K562 (cell line): ENCODE measurements at regions not wholly inside any gene's neighbourhood (a gene's known extent, or its start where the extent isn't known, plus 50 kb on each side); places are given as distances from the start of the nearest gene placed in this dataset.
A peak's percentile ranks its signal among the peaks of the same experiment; 100 is the strongest.

ENCODE experiments used
- HDAC3 ChIP-seq: fragments of 450-650 bp; IDR thresholded peaks from 2 replicates; pipeline ENCODE4 v1.6.1; 2018; ENCODE audit warnings: borderline replicate concordance, mild to moderate bottlenecking, moderate library complexity; ENCODE audit not compliant: partially characterized antibody
- NCOR1 ChIP-seq: fragments of 450-650 bp; IDR thresholded peaks from 2 replicates; pipeline ENCODE4 v1.6.1; 2016; ENCODE audit warnings: mild to moderate bottlenecking, moderate library complexity
- NFIC ChIP-seq: fragments of 450-650 bp; IDR thresholded peaks from 2 replicates; pipeline ENCODE4 v1.6.1; 2017; ENCODE audit warnings: mild to moderate bottlenecking, inconsistent platforms
- NONO ChIP-seq, 2 experiments: fragments of 200-400 bp in 1 of 2; fragments of 450-650 bp in 1 of 2; formaldehyde crosslinking in 1 of 2; IDR thresholded peaks; 2 replicates each; pipeline ENCODE4 v1.6.1; 2017; ENCODE audit warnings: low read depth in 2 of 2, mild to moderate bottlenecking in 2 of 2, moderate library complexity in 2 of 2, low read length in 1 of 2
- PCBP2 ChIP-seq: fragments of 200-400 bp; formaldehyde crosslinking; IDR thresholded peaks from 2 replicates; pipeline ENCODE4 v1.6.1; 2018; ENCODE audit warnings: low read length, low read depth, mild to moderate bottlenecking, moderate library complexity; ENCODE audit not compliant: poor library complexity, severe bottlenecking
- PHB ChIP-seq: fragments of 250-450 bp; sonication (Bioruptor Pico); IDR thresholded peaks from 2 replicates; pipeline ENCODE4 v1.5.0; 2021
- RCOR1 ChIP-seq, 2 experiments: IDR thresholded peaks; 2 replicates each; pipeline ENCODE4 v1.6.1; 2012; ENCODE audit warnings: low read depth in 2 of 2, low read length in 2 of 2, borderline replicate concordance in 1 of 2, improper control_type of control experiment in 1 of 2
- SIN3A ChIP-seq, 2 experiments: fragments of 150-350 bp in 1 of 2; IDR thresholded peaks; 2 replicates each; pipeline ENCODE4 v1.6.1; 2011 to 2016; ENCODE audit warnings: borderline replicate concordance in 2 of 2, low read depth in 2 of 2, low read length in 2 of 2, mild to moderate bottlenecking in 2 of 2, moderate library complexity in 2 of 2; ENCODE audit not compliant: control insufficient read depth in 1 of 2
- ZNF121 ChIP-seq: sonication (generic); formaldehyde crosslinking; conservative IDR thresholded peaks from 2 replicates; pipeline ENCODE4 v1.8.0; 2022; ENCODE audit warnings: missing genetic modification reagents
- ZNF143 ChIP-seq: sonication (generic); formaldehyde crosslinking; IDR thresholded peaks from 2 replicates; pipeline ENCODE4 v1.9.0; 2022; ENCODE audit warnings: mild to moderate bottlenecking, missing genetic modification reagents
- TF ChIP-seq, protein P1 (sequence below): fragments of 450-650 bp; IDR thresholded peaks from 2 replicates; pipeline ENCODE4 v1.6.1; 2018; ENCODE audit not compliant: partially characterized antibody
- TF ChIP-seq, protein P2 (sequence below): fragments of 200-800 bp; sonication (Bioruptor generic); IDR thresholded peaks from 2 replicates; pipeline ENCODE4 v1.6.1; 2017; ENCODE audit warnings: missing genetic modification characterization, missing compliant biosample characterization
- TF ChIP-seq, protein P3 (sequence below), 2 experiments: fragments of 450-650 bp; formaldehyde crosslinking in 1 of 2; IDR thresholded peaks; 2 replicates each; pipeline versions ENCODE4 v1.4.0 to v1.6.1; 2014 to 2020; ENCODE audit warnings: mild to moderate bottlenecking in 2 of 2, borderline replicate concordance in 1 of 2, low read depth in 1 of 2

DNA sequence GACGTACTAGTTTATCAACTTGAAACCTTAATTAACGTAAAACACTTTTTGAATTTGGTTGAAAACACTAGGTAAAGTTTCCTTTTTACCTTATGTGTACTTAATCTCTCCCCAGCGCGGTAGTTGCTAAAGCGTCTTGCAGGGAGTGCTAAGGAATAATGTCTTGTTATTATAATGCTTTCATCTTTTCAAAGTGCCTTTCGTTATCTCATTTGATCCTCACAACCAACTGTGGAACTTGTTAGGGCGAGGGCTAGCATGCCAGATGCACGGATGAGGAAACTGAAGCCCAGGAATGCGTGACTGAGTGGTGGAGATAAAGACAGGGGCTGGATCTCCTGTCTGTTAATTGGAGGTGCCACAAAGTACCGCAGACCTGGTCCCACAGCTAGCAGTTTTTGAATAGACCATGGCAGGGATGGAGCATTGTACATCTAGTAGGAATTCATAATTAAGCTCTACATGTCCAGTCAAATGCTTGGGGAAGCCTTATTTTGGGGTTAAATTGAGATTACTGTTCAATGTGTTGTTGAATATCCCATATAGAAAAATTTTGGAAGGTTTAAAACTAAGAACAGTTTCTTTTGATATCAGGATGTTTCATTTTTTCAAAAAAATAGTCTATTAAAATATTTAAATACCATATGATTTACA, 234.3 kb downstream of the SH2D4B start (continued):
- no peak for TF ChIP-seq PCBP2
- TF ChIP-seq ZNF143 (CRISPR knock-in tag) = no peak
- TF ChIP-seq, protein P1, sequence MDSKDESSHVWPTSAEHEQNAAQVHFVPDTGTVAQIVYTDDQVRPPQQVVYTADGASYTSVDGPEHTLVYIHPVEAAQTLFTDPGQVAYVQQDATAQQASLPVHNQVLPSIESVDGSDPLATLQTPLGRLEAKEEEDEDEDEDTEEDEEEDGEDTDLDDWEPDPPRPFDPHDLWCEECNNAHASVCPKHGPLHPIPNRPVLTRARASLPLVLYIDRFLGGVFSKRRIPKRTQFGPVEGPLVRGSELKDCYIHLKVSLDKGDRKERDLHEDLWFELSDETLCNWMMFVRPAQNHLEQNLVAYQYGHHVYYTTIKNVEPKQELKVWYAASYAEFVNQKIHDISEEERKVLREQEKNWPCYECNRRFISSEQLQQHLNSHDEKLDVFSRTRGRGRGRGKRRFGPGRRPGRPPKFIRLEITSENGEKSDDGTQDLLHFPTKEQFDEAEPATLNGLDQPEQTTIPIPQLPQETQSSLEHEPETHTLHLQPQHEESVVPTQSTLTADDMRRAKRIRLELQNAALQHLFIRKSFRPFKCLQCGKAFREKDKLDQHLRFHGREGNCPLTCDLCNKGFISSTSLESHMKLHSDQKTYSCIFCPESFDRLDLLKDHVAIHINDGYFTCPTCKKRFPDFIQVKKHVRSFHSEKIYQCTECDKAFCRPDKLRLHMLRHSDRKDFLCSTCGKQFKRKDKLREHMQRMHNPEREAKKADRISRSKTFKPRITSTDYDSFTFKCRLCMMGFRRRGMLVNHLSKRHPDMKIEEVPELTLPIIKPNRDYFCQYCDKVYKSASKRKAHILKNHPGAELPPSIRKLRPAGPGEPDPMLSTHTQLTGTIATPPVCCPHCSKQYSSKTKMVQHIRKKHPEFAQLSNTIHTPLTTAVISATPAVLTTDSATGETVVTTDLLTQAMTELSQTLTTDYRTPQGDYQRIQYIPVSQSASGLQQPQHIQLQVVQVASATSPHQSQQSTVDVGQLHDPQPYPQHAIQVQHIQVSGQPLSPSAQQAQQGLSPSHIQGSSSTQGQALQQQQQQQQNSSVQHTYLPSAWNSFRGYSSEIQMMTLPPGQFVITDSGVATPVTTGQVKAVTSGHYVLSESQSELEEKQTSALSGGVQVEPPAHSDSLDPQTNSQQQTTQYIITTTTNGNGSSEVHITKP = peak; percentile 20
- peak; percentile 92 for TF ChIP-seq NCOR1
- TF ChIP-seq PHB (CRISPR knock-in tag) = no peak
- TF ChIP-seq NONO (IDR thresholded peaks at IDR 0.05; ENCODE audit: low read depth in 2 of 2, low read length in 1 of 2) = 0 out of 4 replicates have a peak, but pooled peaks of 1 of the 2 experiments have one; percentile 68
- TF ChIP-seq NFIC = peak; percentile 87
- TF ChIP-seq SIN3A (IDR thresholded peaks at IDR 0.05; ENCODE audit: borderline replicate concordance in 2 of 2, control insufficient read depth in 1 of 2, low read depth in 2 of 2, low read length in 2 of 2) = no peak
- no peak for TF ChIP-seq ZNF121
- TF ChIP-seq, protein P2, sequence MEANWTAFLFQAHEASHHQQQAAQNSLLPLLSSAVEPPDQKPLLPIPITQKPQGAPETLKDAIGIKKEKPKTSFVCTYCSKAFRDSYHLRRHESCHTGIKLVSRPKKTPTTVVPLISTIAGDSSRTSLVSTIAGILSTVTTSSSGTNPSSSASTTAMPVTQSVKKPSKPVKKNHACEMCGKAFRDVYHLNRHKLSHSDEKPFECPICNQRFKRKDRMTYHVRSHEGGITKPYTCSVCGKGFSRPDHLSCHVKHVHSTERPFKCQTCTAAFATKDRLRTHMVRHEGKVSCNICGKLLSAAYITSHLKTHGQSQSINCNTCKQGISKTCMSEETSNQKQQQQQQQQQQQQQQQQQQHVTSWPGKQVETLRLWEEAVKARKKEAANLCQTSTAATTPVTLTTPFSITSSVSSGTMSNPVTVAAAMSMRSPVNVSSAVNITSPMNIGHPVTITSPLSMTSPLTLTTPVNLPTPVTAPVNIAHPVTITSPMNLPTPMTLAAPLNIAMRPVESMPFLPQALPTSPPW (CRISPR knock-in tag) = no peak; the same call in 1 of the 2 replicates
- peak; percentile 62 for TF ChIP-seq HDAC3
- peak; percentile 93 to 98 for TF ChIP-seq RCOR1 (IDR thresholded peaks at IDR 0.05; ENCODE audit: borderline replicate concordance in 1 of 2, low read depth in 2 of 2, low read length in 2 of 2)
- TF ChIP-seq, protein P3, sequence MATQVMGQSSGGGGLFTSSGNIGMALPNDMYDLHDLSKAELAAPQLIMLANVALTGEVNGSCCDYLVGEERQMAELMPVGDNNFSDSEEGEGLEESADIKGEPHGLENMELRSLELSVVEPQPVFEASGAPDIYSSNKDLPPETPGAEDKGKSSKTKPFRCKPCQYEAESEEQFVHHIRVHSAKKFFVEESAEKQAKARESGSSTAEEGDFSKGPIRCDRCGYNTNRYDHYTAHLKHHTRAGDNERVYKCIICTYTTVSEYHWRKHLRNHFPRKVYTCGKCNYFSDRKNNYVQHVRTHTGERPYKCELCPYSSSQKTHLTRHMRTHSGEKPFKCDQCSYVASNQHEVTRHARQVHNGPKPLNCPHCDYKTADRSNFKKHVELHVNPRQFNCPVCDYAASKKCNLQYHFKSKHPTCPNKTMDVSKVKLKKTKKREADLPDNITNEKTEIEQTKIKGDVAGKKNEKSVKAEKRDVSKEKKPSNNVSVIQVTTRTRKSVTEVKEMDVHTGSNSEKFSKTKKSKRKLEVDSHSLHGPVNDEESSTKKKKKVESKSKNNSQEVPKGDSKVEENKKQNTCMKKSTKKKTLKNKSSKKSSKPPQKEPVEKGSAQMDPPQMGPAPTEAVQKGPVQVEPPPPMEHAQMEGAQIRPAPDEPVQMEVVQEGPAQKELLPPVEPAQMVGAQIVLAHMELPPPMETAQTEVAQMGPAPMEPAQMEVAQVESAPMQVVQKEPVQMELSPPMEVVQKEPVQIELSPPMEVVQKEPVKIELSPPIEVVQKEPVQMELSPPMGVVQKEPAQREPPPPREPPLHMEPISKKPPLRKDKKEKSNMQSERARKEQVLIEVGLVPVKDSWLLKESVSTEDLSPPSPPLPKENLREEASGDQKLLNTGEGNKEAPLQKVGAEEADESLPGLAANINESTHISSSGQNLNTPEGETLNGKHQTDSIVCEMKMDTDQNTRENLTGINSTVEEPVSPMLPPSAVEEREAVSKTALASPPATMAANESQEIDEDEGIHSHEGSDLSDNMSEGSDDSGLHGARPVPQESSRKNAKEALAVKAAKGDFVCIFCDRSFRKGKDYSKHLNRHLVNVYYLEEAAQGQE (IDR thresholded peaks at IDR 0.05; ENCODE audit: borderline replicate concordance) = peak; percentile 16; the same call in 1 of the 2 replicates
- TF ChIP-seq, protein P3 (CRISPR knock-in tag; IDR thresholded peaks at IDR 0.05; ENCODE audit: low read depth) = no peak
